ENCODE measurements at regions not wholly inside any gene's neighbourhood (a gene's known extent, or its start where the extent isn't known, plus 50 kb on each side); places are given as distances from the start of the nearest gene placed in this dataset.

DNA sequence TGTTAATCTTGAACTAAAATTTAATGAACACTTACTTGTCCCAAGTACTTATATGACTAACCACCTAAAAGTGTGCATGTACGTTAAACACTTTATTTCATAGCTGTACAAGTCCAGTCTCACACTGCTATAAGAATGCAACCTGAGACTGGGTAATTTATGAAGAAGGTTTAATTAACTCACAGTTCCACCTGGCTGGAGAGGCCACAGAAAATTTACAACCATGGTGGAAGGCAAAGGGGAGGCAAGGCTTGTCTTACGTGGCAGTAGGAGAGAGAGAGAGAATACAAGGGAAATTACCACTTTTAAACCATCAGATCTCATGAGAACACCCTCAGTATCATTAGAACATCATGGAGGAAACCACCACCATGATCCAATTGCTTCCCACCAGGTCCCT is 748.7 kb upstream of the HS3ST1 start:
- TF ChIP-seq TEAD4 (IDR thresholded peaks at IDR 0.05; ENCODE audit: low read length) (no peak), TEAD4 (CRISPR knock-in tag; IDR thresholded peaks at IDR 0.05; ENCODE audit: borderline replicate concordance) (no peak), ZNF347 (CRISPR knock-in tag; IDR thresholded peaks at IDR 0.05; ENCODE audit: low read depth) (no peak), EP400 (IDR thresholded peaks at IDR 0.05) (no peak), NR1H2 (CRISPR knock-in tag; IDR thresholded peaks at IDR 0.05) (no peak), ZNF644 (tag; IDR thresholded peaks at IDR 0.05; ENCODE audit: low read depth) (no peak), NFYB (IDR thresholded peaks at IDR 0.05; ENCODE audit: extremely low read depth, insufficient read length) (no peak), SIX5 (IDR thresholded peaks at IDR 0.05; ENCODE audit: borderline replicate concordance in 1 of 2, insufficient read depth in 1 of 2, low read depth in 1 of 2, low read length in 2 of 2) (no peak), PTTG1 (tag; IDR thresholded peaks at IDR 0.05; ENCODE audit: low read depth) (no peak), RAD51 (IDR thresholded peaks at IDR 0.05; ENCODE audit: borderline replicate concordance, low read depth) (no peak), MXI1 (IDR thresholded peaks at IDR 0.05; ENCODE audit: low read depth, low read length) (no peak)
- Histone ChIP-seq H4K20me1 (replicated peaks; ENCODE audit: control insufficient read depth, insufficient read depth, low read length) (no peaks in the 10 kb centered on the region), H3K9me3 (replicated peaks; ENCODE audit: control insufficient read depth, insufficient read depth, low read depth, low read length) (no peaks in the 10 kb centered on the region), H3K79me2 (ENCODE audit: control insufficient read depth, insufficient read depth, low read length) (no peaks in the 10 kb centered on the region), H3K27me3 (ENCODE audit: control insufficient read depth in 2 of 2, insufficient read depth in 2 of 2, low read length in 2 of 2) (no peaks in the 10 kb centered on the region), H3K9me1 (ENCODE audit: control insufficient read depth, insufficient read depth, low read length) (no peaks in the 10 kb centered on the region), H3K4me3 (no peak overlapping the region), H3K27ac (ENCODE audit: extremely low read depth, low read depth, low read length) (no peak overlapping the region), H3K9ac (ENCODE audit: insufficient read depth in 1 of 2, low read depth in 2 of 2, low read length in 2 of 2) (no peak overlapping the region), H3K36me3 (ENCODE audit: control insufficient read depth, insufficient read depth, low read length) (no peaks in the 10 kb centered on the region), H3K4me1 (replicated peaks in 1 of 2; ENCODE audit: control insufficient read depth in 2 of 2, insufficient read depth in 2 of 2, low read length in 2 of 2) (no peaks in the 10 kb centered on the region), H2AFZ (ENCODE audit: low read depth, low read length) (no peak overlapping the region), H3K4me2 (ENCODE audit: insufficient read depth, low read length) (no peak overlapping the region)
- ATAC-seq: no peak
- intact Hi-C loops (cut with micrococcal nuclease): no loop called here
- no peak for FAIRE-seq
- POLR2A ChIA-PET: no interaction called here
- 3% methylated on average over 2 of the region's 2 CpGs for WGBS (ENCODE audit: insufficient coverage, low coverage, missing lambda C conversion rate)
- CTCF ChIA-PET (ENCODE audit: low intra/inter-chr PET ratio): no interaction called here
- no peak for DNase-seq (ENCODE audit: extremely low read depth in 1 of 4, low spot score in 3 of 4)
- no TSS peak for BruUV-seq (replicated peaks)
- in situ Hi-C loops (cut with MboI): no loop called here

All from K562 (cell line).